ENCODE measurements at regions not wholly inside any gene's neighbourhood (a gene's known extent, or its start where the extent isn't known, plus 50 kb on each side); places are given as distances from the start of the nearest gene placed in this dataset.

GRCh38 chr5:2981652-2982051 is 230.2 kb upstream of the IRX2 start (continued):
- TF ChIP-seq ZBTB33 (IDR thresholded peaks at IDR 0.05; ENCODE audit: extremely low read depth, insufficient replicate concordance, low read length) = no peak

GRCh38 chr5:2981035-2981434 is 229.6 kb upstream of the IRX2 start:
- no peak for DNase-seq (ENCODE audit: low read depth, low spot score)
- no peaks in the 10 kb centered on the region for H3K27me3 ChIP-seq (ENCODE audit: insufficient read depth, low read length)
- no peak overlapping the region for H3K27ac ChIP-seq (ENCODE audit: low read depth, low read length)
- no TSS peak for BruUV-seq (replicated peaks)
- no peak for TF ChIP-seq YY1 (IDR thresholded peaks at IDR 0.05; ENCODE audit: extremely low read depth, insufficient replicate concordance, low read depth, low read length)
- TF ChIP-seq ELF1 (IDR thresholded peaks at IDR 0.05; ENCODE audit: borderline replicate concordance, low read depth) = no peak
- no peak for TF ChIP-seq ZBTB33 (IDR thresholded peaks at IDR 0.05; ENCODE audit: extremely low read depth, insufficient replicate concordance, low read length)
- no peak for TF ChIP-seq RAD21 (IDR thresholded peaks at IDR 0.05; ENCODE audit: low read depth)
- no peak for TF ChIP-seq POLR2AphosphoS5 (IDR thresholded peaks at IDR 0.05; ENCODE audit: low read depth, low read length)
- TF ChIP-seq EZH2 (IDR thresholded peaks at IDR 0.05) = no peak
- no peak for TF ChIP-seq SRF (IDR thresholded peaks at IDR 0.05; ENCODE audit: low read depth)
- no peak for TF ChIP-seq SIN3A (IDR thresholded peaks at IDR 0.05; ENCODE audit: low read depth)
- H3K9me3 ChIP-seq (ENCODE audit: control insufficient read depth in 1 of 2, insufficient read depth in 1 of 2, low read depth in 1 of 2, low read length in 2 of 2) = peaks cover 13 to 23% of the 10 kb centered on the region in 2 experiments; a peak in 2 of 4 replicates
- H3K79me2 ChIP-seq (ENCODE audit: insufficient read depth, low read length) = no peaks in the 10 kb centered on the region
- no peaks in the 10 kb centered on the region for H3K4me1 ChIP-seq (ENCODE audit: control insufficient read depth in 1 of 2, insufficient read depth in 2 of 2, low read length in 2 of 2)
- no peak overlapping the region for H2AFZ ChIP-seq (ENCODE audit: low read depth, low read length, poor library complexity, severe bottlenecking)
- ChIA-PET CTCF (no interaction called here), RAD21 (ENCODE audit: low non-redundant PET in 1 of 2, low total read pairs in 2 of 2, uncharacterized antibody in 2 of 2, unreplicated experiment in 2 of 2) (no interaction called here), POLR2A (no interaction called here)
- H3K36me3 ChIP-seq (ENCODE audit: control insufficient read depth in 1 of 2, insufficient read depth in 2 of 2, low read length in 2 of 2) = no peaks in the 10 kb centered on the region
- intact Hi-C loops (cut with micrococcal nuclease) = no loop called here
- H3K9ac ChIP-seq (ENCODE audit: low read length) = no peak overlapping the region
- H3K9me2 ChIP-seq (ENCODE audit: insufficient read depth) = no peaks in the 10 kb centered on the region
- no peak overlapping the region for H3K4me2 ChIP-seq (ENCODE audit: low read length)
- no peak overlapping the region for H3K4me3 ChIP-seq (replicated peaks in 1 of 2; ENCODE audit: low read depth in 1 of 2, low read length in 2 of 2)
- no peak for ATAC-seq
- no peaks in the 10 kb centered on the region for H4K20me1 ChIP-seq (ENCODE audit: insufficient read depth)
